ENCODE measurements at regions not wholly inside any gene's neighbourhood (a gene's known extent, or its start where the extent isn't known, plus 50 kb on each side); places are given as distances from the start of the nearest gene placed in this dataset.

DNA sequence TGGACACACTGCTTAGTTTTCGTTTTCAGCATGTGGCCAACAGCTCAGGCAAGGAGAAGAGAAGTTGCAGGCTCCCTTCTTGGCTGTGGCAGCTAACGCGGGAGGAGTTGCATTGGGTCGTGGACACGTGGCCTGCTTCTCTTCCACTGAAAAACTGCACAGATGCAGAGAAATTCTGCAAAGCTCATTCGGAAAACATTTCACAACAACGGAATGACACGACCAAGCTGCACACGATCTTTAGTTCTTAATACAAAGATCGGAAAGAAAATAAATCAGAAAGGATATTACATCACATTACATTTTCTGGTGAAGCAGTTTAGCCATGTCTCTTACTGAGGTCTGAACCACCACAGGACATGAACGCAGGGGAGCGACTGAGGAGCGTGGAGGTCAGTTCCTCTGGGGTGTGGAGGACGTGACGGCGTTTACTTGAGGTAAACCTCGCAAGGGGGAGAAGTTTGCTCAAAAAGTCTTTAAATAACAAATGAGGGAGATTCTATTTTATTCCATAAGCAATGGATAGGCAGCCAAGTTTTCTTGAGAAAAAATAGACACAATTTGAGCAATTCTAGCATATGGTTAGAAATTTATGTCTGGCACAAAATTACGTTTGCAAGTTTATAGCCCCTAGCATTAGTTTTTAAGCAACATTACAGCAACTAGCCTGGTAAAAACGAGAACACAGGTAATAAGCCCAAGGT lies 178.3 kb downstream of the THBS2 start:
- Histone ChIP-seq H3K9me3 (ENCODE audit: control insufficient read depth in 1 of 2, insufficient read depth in 1 of 2, low read length in 2 of 2) (peaks cover 0 to 5% of the 10 kb centered on the region in 2 experiments), H3K27me3 (ENCODE audit: control insufficient read depth in 1 of 2, insufficient read depth in 2 of 2, low read length in 2 of 2) (peaks cover 0 to 5% of the 10 kb centered on the region in 2 experiments), H3K4me3 (ENCODE audit: low read length) (no peak overlapping the region), H3K4me1 (ENCODE audit: insufficient read depth, low read length) (no peaks in the 10 kb centered on the region), H3K27ac (ENCODE audit: low read depth in 1 of 2, low read length in 2 of 2) (no peak overlapping the region), H3K36me3 (ENCODE audit: insufficient read depth, low read length) (no peaks in the 10 kb centered on the region)
- DNase-seq: no peak
- H3K36me3 Mint-ChIP-seq (ENCODE audit: low read depth): no peaks in the 10 kb centered on the region
- H3K4me3 Mint-ChIP-seq: no peak overlapping the region
- ChIA-PET CTCF (no interaction called here), POLR2A (no interaction called here)
- H3K27me3 Mint-ChIP-seq: peaks cover 12% of the 10 kb centered on the region
- TF ChIP-seq CTCF (IDR thresholded peaks at IDR 0.05): no peak
- no peaks in the 10 kb centered on the region for H3K9me3 Mint-ChIP-seq
- H3K4me1 Mint-ChIP-seq (ENCODE audit: low read depth): no peaks in the 10 kb centered on the region
- H3K27ac Mint-ChIP-seq: no peak overlapping the region
- no peak for ATAC-seq (ENCODE audit: poor library complexity)
- intact Hi-C loops (cut with DNase I, micrococcal nuclease): no loop called here

DNA sequence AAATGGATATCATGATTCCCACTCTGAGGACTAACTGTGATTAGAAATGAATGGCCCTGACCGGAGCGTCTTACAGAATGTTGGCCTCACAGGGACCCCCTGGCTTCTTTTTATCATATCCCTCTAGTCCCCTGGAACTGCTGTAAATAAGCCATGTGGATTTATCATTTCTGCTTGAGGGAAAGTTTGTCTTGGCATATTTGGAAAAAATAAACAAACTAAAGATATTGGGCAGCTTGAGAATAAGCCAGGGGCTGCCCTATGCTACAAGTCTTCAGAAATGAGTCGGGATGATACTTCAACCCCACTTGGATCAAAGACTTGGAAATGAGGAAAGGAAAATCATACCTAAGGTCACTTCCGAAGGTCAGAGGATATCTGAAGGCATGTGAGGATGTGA lies 179.1 kb downstream of the THBS2 start:
- no peak overlapping the region for H3K27ac ChIP-seq (ENCODE audit: low read depth in 1 of 2, low read length in 2 of 2)
- H3K27me3 ChIP-seq (ENCODE audit: control insufficient read depth in 1 of 2, insufficient read depth in 2 of 2, low read length in 2 of 2): peaks cover 0 to 5% of the 10 kb centered on the region in 2 experiments
- ATAC-seq (ENCODE audit: poor library complexity) (no peak), DNase-seq (no peak)
- no peak for TF ChIP-seq CTCF (IDR thresholded peaks at IDR 0.05)
- H3K9me3 Mint-ChIP-seq: no peaks in the 10 kb centered on the region
- no peak overlapping the region for H3K4me3 ChIP-seq (ENCODE audit: low read length)
- H3K4me1 ChIP-seq (ENCODE audit: insufficient read depth, low read length): no peaks in the 10 kb centered on the region
- no peaks in the 10 kb centered on the region for H3K36me3 Mint-ChIP-seq (ENCODE audit: low read depth)
- H3K36me3 ChIP-seq (ENCODE audit: insufficient read depth, low read length): no peaks in the 10 kb centered on the region
- H3K9me3 ChIP-seq (ENCODE audit: control insufficient read depth in 1 of 2, insufficient read depth in 1 of 2, low read length in 2 of 2): peaks cover 0 to 5% of the 10 kb centered on the region in 2 experiments
- intact Hi-C loops (cut with DNase I, micrococcal nuclease): no loop called here
- ChIA-PET POLR2A (no interaction called here), CTCF (no interaction called here)
- no peak overlapping the region for H3K4me3 Mint-ChIP-seq
- peaks cover 12% of the 10 kb centered on the region for H3K27me3 Mint-ChIP-seq
- no peak overlapping the region for H3K27ac Mint-ChIP-seq
- H3K4me1 Mint-ChIP-seq (ENCODE audit: low read depth): no peaks in the 10 kb centered on the region

DNA sequence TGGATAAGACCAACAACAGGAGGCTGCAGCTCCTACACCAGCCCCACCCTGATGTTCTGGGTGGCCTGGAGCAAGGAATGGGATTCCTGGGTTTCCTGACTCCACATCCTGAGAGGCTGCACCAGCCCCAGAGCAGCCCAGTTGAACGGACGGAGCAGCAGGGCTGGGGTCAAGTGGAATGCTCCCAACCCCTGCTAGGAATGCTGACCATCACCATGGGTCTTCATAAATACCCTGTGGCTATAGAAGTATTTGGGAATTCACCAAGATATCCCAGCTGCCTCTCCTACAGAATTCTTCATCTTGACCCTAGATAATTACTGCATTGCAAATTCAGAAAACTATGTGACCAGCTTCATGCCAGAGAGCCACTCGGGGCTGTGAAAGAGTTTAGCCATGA lies 180.3 kb downstream of the THBS2 start:
- TF ChIP-seq CTCF (IDR thresholded peaks at IDR 0.05): no peak
- Mint-ChIP-seq H3K36me3 (ENCODE audit: low read depth) (no peaks in the 10 kb centered on the region), H3K27me3 (peaks cover 12% of the 10 kb centered on the region), H3K9me3 (no peaks in the 10 kb centered on the region), H3K27ac (no peak overlapping the region), H3K4me3 (no peak overlapping the region), H3K4me1 (ENCODE audit: low read depth) (no peaks in the 10 kb centered on the region)
- H3K36me3 ChIP-seq (ENCODE audit: insufficient read depth, low read length): no peaks in the 10 kb centered on the region
- H3K4me3 ChIP-seq (ENCODE audit: low read length): no peak overlapping the region
- intact Hi-C loops (cut with DNase I, micrococcal nuclease): no loop called here
- ChIA-PET CTCF (no interaction called here), POLR2A (no interaction called here)
- ATAC-seq (ENCODE audit: poor library complexity) (no peak), DNase-seq (no peak)
- no peaks in the 10 kb centered on the region for H3K4me1 ChIP-seq (ENCODE audit: insufficient read depth, low read length)
- H3K27me3 ChIP-seq (ENCODE audit: control insufficient read depth in 1 of 2, insufficient read depth in 2 of 2, low read length in 2 of 2): peaks cover 0 to 2% of the 10 kb centered on the region in 2 experiments
- no peak overlapping the region for H3K27ac ChIP-seq (ENCODE audit: low read depth in 1 of 2, low read length in 2 of 2)
- peaks cover 0 to 5% of the 10 kb centered on the region in 2 experiments for H3K9me3 ChIP-seq (ENCODE audit: control insufficient read depth in 1 of 2, insufficient read depth in 1 of 2, low read length in 2 of 2)
